GM13976 (cell line): ENCODE measurements at regions not wholly inside any gene's neighbourhood (a gene's known extent, or its start where the extent isn't known, plus 50 kb on each side); places are given as distances from the start of the nearest gene placed in this dataset.
"Not testable (repeated sequence)": the region's sequence is repeated elsewhere in the genome, so short reads cannot be mapped to it uniquely, and the experiment has no call there.

Experiments used
- DNase-seq: peaks from one replicate; pipeline ENCODE4 v3.0.0; 2012; ENCODE audit warnings: low spot score
- CTCF ChIP-seq: IDR thresholded peaks from 2 replicates; pipeline ENCODE4 v1.5.1; 2012; ENCODE audit warnings: borderline replicate concordance, mild to moderate bottlenecking; ENCODE audit not compliant: insufficient read depth; ENCODE audit errors: extremely low read depth, missing control alignments, control extremely low read depth
- in situ Hi-C: fragments of 300-500 bp; cut with MboI; formaldehyde crosslinking; loops from one replicate; pipeline ENCODE4 v1.12.0; 2022; ENCODE audit warnings: low sequenced_read_pairs, mixed read lengths, inconsistent platforms; ENCODE audit not compliant: unreplicated experiment

DNA sequence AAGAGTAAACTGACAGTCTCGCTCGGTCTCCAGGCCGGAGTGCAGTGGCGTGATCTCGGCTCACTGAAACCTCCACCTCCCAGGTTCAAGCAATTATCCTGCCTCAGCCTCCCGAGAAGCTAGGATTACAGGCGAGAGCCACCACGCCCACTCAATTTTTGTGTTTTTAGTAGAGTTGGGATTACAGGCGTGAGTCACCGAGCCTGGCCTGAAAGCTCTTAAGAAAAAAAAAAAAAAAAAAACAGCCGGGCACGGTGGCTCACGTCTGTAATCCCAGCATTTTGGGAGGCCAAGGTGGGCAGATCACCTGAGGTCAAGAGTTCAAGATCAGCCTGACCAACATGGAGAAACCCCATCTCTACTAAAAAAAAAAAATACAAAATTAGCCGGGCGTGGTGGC lies 55.3 kb upstream of the THOC2 start:
- DNase-seq, in situ Hi-C loops: not testable (repeated sequence)

DNA sequence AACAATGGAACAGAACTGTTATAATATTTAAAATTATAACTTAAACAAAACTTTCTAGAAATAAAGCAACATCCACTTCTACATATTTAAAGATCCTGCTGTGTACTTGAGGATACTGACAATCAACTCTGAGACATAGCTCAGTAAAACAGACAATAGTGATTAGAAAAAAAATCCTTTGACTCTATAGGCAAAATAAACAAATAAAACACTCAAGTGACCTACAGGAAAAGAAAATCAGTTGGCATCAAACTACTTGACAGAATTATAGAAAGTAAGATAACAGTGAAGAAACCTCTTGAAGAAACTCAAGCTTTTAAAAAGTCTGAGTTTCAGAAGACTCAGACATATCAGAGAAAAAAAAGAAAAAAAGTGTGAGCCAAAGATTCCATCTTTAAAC lies 55.9 kb upstream of the THOC2 start:
- DNase-seq = no peak
- in situ Hi-C loops = no loop called here
- TF ChIP-seq CTCF = no peak

DNA sequence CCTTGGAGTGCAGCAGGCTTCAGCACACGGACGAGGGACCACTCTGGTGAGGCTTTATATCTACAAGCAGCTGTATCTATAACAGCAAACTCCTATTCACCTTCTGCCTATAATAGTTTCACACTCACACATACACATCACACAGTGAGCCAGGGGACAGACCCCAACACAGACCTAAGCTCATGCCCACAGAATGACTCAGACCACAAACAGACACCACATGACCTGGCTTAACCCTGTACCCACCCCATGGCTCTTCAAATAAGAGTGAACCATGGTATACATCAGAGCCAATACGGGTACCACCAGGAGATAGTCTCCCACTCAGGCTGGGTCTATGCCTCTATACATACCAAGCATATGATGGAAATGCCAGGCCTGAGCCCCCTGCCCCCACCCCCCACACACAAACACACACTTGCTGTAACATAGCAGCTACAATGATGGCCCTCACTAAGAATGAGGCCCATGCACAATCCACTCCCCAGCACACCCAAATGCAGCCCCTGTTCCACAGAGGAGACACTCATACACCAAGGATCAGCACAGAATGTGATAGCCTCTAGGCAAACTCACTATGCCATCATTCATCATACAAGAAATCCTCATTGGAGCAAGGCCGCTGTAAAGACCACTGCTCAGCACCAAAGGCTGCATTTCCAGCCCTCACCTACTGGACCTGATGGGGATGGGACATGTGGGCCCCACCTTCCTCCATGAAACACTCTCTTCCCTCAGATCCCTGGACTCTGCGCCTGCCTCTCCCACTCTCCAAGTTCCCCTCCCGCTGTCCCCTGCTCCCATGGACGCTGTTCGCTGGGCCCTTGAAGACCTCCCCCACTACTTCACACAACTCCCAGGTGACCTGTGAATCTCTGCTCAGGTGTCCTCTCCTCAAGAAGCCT lies 62.1 kb upstream of the XIAP start:
- in situ Hi-C loops = no loop called here
- DNase-seq = no peak
- no peak for TF ChIP-seq CTCF

- in situ Hi-C loops, DNase-seq: not testable (repeated sequence)
These were observed 61.0 kb upstream of the XIAP start for GRCh38 chrX:123798706-123799430.

DNA sequence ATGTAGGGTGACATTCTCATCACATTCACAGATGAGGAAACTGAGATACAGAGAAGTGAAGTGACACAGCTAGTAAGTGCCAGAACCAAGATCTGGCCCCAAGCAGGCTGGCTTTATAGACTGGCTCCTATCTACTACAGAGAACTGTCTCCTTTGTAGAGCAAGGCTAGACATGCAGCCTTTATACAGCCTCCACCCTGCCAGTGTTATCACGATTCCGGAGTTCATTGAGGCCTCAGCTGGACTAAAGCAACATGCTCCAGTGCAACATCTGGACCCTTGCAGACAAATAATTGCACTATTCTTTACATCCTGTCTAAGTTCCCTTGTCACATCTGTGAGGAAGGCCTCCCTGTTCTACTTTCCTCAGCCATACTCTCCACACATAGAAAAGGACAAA lies 58.0 kb upstream of the XIAP start:
- in situ Hi-C loops = no loop called here
- no peak for DNase-seq
- no peak for TF ChIP-seq CTCF

GRCh38 chrX:123803331-123803983 lies 56.4 kb upstream of the XIAP start:
- peak; percentile 38 for DNase-seq
- in situ Hi-C loops = no loop called here
- TF ChIP-seq CTCF = no peak

GRCh38 chrX:123803984-123804365 lies 55.9 kb upstream of the XIAP start:
- in situ Hi-C loops, DNase-seq: not testable (repeated sequence)

DNA sequence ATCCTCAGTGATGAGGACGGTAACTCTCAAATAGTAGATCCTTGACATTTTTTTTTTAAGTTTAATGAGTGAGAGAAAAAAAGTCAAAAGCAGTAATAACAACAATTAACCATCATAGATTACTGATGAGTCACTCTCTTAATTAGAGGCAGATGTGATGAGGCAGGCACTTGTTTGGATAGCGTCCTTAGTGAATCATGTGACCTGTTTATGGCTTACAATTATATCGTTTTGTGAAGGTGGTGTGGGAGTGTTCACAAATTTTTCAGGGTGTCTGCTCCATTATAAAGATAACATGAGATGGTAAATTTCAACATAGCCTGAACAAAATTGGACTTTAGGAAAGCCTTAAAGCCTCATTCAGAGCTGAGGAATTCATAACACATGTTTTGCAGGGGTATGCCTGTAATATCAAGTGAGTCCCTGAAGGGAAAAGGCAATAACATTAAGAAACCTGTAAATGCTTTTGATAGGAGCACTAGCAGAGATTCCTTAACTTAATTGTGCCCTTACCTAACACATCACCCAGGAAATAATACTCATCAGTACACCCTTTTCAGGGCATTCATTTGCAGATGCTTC lies 51.9 kb upstream of the XIAP start:
- no peak for TF ChIP-seq CTCF
- DNase-seq = no peak

More for the DNA sequence above, 51.9 kb upstream of the XIAP start:
- in situ Hi-C loops = no loop called here
